Stimulated activated CD8-positive, alpha-beta memory T cell treated with anti-CD3 and anti-CD28 coated beads, Interleukin-4, amount 100 ng/mL, for 1 hour (primary cell): ENCODE measurements at regions not wholly inside any gene's neighbourhood (a gene's known extent, or its start where the extent isn't known, plus 50 kb on each side); places are given as distances from the start of the nearest gene placed in this dataset.

ENCODE experiments used
- DNase-seq, 2 donors: peaks; one replicate each; pipeline ENCODE4 v3.0.0-alpha.2; 2020; ENCODE audit warnings: low read depth in 2 of 2, low spot score in 1 of 2

GRCh38 chr3:13266005-13266404 is 154.1 kb downstream of the NUP210 start:
- no peak for DNase-seq

- no peak for DNase-seq
Measured at GRCh38 chr3:13265507-13265906, 154.6 kb downstream of the NUP210 start.

GRCh38 chr3:13265016-13265415 is 155.1 kb downstream of the NUP210 start:
- no peak for DNase-seq

GRCh38 chr3:13264468-13264795 is 155.7 kb downstream of the NUP210 start:
- no peak for DNase-seq

GRCh38 chr3:13263770-13264467 is 156.2 kb downstream of the NUP210 start:
- no peak for DNase-seq

- no peak for DNase-seq
Measured at GRCh38 chr3:13262493-13263211, 157.5 kb downstream of the NUP210 start.

- DNase-seq: no peak
Measured at GRCh38 chr3:13261892-13262291, 158.2 kb downstream of the NUP210 start.

GRCh38 chr3:13261104-13261830 is 158.9 kb downstream of the NUP210 start:
- no peak for DNase-seq

- DNase-seq: no peak
Measured at GRCh38 chr3:13260259-13261103, 159.6 kb downstream of the NUP210 start.

- DNase-seq: no peak
Measured at GRCh38 chr3:13259831-13260230, 160.3 kb downstream of the NUP210 start.

- DNase-seq: no peak
Measured at GRCh38 chr3:13258986-13259514, 161.1 kb downstream of the NUP210 start.

- DNase-seq: no peak
Measured at GRCh38 chr3:13258280-13258679, 161.8 kb downstream of the NUP210 start.

GRCh38 chr3:13257666-13258065 is 162.5 kb downstream of the NUP210 start:
- DNase-seq: no peak

- DNase-seq: no peak
Measured at GRCh38 chr3:13256845-13257244, 163.3 kb downstream of the NUP210 start.

GRCh38 chr3:13254028-13254951 is 165.8 kb downstream of the NUP210 start:
- DNase-seq: no peak

- DNase-seq: no peak
Measured at GRCh38 chr3:13253208-13253937, 166.7 kb downstream of the NUP210 start.

GRCh38 chr3:13252207-13252606 is 167.9 kb downstream of the NUP210 start:
- DNase-seq: no peak

GRCh38 chr3:13251166-13251903 is 168.8 kb downstream of the NUP210 start:
- no peak for DNase-seq
